ENCODE measurements at regions not wholly inside any gene's neighbourhood (a gene's known extent, or its start where the extent isn't known, plus 50 kb on each side); places are given as distances from the start of the nearest gene placed in this dataset.

- TF ChIP-seq CTCF (IDR thresholded peaks at IDR 0.05), result no peak
- TF ChIP-seq POLR2AphosphoS5 (IDR thresholded peaks at IDR 0.05), result no peak
These were observed 77.1 kb upstream of the RAPH1 start for GRCh38 chr2:203612246-203612645.

All from esophagus muscularis mucosa (tissue), 3 donors.